SK-N-DZ (cell line): ENCODE measurements at regions not wholly inside any gene's neighbourhood (a gene's known extent, or its start where the extent isn't known, plus 50 kb on each side); places are given as distances from the start of the nearest gene placed in this dataset.
"Not testable (repeated sequence)": the region's sequence is repeated elsewhere in the genome, so short reads cannot be mapped to it uniquely, and the experiment has no call there.

Experiments used
- DNase-seq: peaks from one replicate; pipeline ENCODE4 v3.0.0-alpha.2; 2015; ENCODE audit warnings: low spot score

GRCh38 chr6:139738801-139739455 lies 364.5 kb upstream of the CITED2 start:
- DNase-seq, result no peak

DNA sequence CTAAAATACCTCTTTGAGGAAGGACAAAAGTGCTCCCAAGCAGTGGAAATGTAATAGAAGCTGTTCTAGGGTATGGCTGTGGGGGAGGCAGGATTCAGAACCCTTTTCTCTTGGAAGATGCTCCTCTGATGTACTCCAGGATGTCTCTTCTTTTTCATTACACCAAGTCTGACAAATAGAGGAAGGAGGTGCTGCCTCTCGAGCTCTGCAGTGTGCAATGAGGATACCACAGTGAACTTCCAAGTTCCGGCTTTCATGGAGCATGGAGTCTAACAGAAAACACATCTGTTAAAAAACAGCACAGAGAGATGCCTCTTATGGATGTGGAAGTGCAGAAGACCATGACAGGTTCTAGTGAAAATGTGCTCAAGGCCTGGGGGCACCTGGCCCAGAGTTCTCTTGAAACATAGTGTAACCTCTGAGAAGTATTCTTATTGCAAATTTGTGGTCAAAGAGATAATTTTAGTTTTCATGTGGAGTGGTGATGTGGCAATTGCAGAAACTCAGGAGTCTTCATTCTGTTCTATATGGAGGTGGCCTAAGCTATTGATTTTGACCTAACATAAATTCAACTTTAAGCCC lies 362.0 kb upstream of the CITED2 start:
- no peak for DNase-seq

DNA sequence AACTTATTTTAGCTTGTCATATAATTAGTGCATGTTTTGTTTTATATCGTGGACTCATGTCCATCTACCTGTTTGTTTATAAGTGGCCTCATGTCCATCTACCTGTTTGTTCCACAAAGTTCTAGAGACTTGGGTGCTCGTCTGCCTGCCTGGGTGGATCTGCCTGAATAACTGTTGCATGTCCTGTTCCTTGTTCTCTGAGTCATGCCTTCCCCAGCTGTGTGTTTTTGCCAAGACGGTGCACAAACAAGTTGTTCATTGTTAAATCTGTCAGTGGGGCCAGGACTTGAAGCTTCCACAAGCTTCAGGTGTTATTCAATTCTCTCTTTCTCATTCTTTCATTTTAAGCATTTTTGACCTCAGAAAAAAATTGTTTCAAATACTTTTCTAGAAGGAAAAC lies 358.0 kb upstream of the CITED2 start:
- DNase-seq, result no peak

DNA sequence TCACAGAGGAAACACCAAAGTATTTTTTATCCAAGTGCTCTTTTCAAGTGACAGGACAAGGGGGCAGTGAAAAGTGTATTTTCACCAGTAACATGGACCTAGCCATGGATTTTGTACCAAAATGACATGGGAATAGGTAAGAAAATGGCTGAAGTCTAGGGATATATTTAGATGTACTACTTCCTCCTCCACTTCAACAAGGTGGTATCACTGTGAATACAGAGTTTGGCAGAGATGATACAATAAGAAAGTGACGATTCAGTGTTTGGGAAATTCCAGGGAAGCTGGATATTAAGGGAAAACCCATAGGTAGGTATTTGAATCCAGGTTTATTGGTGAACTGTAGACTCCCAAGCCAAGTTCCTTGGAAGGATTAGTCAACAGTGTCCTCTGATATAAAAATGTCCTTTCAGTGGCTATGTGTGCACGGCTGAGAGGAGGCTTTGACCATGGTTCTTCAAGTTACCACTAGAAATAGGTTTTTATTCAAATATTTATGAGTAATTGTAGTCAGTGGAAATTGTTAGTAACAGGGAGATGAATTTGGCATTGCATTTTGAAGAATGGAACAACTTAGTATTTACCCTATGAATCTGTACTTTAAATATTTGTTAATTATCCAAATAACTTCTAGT lies 356.0 kb upstream of the CITED2 start:
- DNase-seq, result no peak

DNA sequence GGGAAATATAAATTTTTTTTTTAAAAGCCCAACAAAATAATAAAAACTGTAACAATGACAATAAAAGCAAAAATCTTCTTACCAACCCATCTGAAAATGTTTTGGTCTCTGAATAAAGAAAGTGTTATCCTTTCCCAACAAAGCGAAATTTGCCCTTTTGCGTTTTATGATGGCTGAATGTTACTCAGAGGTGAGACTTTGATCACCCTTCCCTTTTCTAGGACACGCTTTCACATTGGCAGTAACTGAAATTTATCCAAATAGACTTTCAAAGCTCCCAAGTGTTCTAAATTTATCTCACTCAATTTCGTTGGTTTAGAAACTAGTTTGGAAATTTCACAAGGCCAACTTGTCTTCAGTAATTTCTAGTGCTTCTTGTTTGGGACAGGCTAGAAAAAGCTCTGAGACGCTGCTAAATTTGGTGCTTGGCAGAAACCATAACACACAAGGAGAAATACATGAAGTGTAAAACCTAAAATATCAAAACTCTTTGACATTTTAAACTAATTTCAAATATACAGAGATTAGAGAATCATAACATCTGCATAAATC lies 354.5 kb upstream of the CITED2 start:
- no peak for DNase-seq

- DNase-seq, result not testable (repeated sequence)
Measured at GRCh38 chr6:139726272-139726671, 351.8 kb upstream of the CITED2 start.

DNA sequence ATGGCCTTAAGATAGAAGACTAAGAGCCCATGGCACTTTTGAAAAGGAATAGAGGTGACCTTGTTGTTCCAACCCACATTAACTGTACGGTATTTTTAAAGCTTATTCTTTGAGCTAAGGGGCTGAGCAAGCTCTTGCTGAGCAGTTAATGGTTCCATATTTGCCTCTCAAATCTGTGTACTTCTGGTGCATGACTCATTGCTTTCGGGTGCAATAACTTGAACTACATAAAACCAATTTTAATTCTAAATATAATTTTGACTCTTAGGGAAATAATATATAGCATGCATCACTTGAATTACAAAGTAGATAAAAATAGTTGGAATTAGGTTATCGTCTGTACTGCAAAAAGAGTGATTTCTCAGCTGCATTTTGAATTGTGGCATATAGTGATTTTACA lies 348.1 kb upstream of the CITED2 start:
- DNase-seq, result no peak

- no peak for DNase-seq
Measured at GRCh38 chr6:139721954-139722353, 347.5 kb upstream of the CITED2 start.

DNA sequence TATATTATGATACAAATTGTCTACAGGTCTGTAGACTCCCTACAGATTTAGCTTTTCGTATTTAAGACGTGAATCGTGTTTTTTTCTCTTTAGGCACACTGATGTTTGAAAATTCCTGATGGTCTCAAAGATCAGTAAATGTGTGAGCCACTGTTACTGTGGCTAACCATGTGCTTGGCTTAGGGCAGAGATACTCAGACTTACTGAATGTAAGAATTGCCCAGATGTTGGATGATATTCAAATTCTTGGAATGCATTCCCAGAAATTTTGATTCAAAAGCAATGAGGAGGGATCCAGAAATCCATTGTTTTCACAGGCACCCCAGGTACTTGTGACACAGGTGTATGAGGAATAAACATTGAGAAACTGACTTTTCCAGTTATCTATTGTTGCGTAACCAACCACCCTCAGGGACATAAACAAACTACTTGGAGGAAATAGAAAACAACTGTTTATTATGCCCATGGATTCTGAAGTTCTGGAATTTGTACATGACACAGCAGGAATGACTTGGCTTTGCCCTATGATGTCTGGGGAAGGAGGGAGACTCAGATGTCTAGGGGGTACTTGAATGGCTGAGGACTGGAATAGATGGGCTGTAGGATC lies 339.6 kb upstream of the CITED2 start:
- no peak for DNase-seq

GRCh38 chr6:139713424-139713823 lies 339.0 kb upstream of the CITED2 start:
- no peak for DNase-seq

DNA sequence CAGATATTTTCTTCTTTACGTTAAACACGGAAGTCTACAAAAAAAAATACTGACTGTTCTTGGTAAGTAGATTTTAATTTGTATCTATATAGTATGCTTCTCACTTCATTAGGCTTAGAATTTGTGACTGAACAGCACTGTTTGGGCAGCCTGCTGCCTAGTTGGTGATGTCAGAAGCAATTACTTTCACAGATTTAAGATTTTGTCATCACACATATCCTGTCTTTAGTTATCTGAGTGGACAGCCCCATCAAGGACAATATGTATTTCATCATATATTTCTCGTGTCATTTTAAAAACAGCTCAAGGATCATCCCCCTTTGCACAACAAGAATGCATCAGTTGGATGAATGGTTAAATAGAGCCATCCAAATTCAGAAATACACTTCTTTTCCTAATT lies 338.4 kb upstream of the CITED2 start:
- no peak for DNase-seq

GRCh38 chr6:139711804-139712585 lies 337.5 kb upstream of the CITED2 start:
- DNase-seq, result no peak

DNA sequence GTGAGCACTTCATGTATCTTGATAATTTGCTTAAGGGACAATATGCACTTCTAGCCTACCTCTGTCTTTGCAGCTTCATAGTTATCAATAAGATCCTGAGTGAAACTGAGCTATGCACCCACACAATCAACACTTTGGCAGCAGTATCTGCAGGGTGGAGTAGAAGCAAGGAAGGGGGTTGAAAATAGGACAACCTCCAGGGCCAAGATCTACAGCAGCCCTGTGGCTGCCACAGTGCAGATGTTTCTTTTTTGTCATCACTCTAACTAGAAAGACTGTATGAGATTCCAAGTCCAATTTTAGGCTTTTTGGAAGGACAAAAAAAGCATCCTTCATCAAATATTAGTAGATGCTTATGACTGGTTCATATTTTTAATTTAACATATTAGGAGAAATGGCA lies 336.1 kb upstream of the CITED2 start:
- no peak for DNase-seq

DNA sequence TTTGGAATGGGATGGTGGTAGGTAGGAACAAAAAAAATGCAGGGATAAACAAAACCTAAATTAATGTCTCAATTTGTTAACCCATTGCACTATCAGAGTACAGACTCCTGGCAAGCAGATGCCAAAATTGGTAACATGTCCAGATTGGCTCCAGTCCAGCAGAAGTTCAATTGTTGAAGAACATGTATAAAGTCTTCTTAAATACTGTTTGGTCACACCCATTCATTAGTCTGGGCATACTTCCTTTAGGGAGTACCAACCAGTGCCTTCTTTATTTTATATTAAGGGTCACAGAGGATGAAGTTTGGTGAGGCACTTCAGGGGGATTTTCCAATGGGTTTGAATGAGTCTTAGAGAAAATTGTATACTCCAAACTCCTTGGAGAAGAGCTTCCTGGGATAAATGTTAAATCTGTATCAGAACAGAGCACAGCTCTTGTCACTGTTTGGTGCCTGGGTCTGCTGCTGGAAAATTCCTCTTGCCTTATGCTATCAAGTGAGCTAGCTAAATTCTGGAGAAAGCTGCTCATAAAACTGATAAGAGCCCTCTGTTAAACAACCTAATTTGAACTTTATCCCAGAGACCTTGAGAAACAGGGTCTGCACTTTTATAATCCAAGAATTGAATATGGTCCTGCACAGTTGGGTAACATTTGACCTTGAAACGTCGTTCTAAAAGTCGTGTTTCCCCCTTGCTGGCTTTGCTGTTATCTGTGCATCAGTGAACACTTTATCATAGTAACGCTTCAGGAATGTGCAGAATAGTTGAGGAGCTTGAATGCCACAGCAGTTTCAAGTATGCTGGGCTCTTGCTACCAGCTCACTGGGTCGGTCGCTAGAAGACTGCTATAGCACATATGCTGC lies 334.1 kb upstream of the CITED2 start:
- no peak for DNase-seq

- no peak for DNase-seq
Measured at GRCh38 chr6:139706912-139707311, 332.5 kb upstream of the CITED2 start.

DNA sequence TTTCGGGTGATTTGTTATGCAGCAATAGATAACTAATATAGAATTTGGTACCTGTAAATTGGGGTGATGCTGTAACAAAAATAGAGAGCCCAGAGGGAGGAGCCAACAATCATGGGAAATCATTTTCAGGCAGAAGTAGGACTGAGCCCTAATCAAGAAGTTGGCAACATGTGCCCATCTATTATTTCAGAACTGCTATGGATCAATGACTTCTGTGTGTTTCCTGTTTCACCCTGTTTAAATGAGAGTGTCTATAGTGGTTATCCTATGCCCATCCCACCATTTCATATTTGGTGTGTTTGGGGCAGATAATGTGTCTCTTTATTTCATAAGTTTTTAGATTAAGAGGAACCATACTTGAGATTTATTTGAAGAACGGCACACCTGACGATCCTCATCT lies 330.8 kb upstream of the CITED2 start:
- no peak for DNase-seq

- no peak for DNase-seq
Measured at GRCh38 chr6:139703780-139704179, 329.3 kb upstream of the CITED2 start.

DNA sequence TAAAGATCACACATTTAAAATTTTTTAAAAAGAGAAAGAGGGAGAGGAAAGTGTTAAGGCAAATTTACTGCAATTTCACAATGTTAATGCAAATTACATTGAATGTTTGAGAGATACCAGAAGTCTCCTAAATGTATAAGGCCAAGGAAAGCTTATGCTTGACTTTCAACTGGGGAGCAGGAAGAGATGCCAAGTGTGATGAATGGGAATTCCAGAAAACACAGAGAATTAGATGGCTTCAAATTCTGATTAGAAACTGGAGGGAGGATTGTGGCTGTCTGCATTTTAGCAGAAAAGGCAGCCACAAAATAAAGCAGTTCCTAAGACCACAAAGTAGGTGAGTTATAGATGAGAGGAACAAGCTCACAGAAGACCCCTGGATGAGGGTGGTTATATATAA lies 328.3 kb upstream of the CITED2 start:
- DNase-seq, result no peak

GRCh38 chr6:139701695-139702094 lies 327.2 kb upstream of the CITED2 start:
- DNase-seq, result no peak

- no peak for DNase-seq
Measured at GRCh38 chr6:139701003-139701402, 326.6 kb upstream of the CITED2 start.

- DNase-seq, result no peak
Measured at GRCh38 chr6:139699911-139700310, 325.5 kb upstream of the CITED2 start.
